PC-3 (cell line): ENCODE measurements at regions not wholly inside any gene's neighbourhood (a gene's known extent, or its start where the extent isn't known, plus 50 kb on each side); places are given as distances from the start of the nearest gene placed in this dataset.

Source experiments
- EZH2 ChIP-seq: fragments of 300-600 bp; sonication (generic); IDR thresholded peaks from one replicate; pipeline ENCODE4 v1.6.1; 2017; ENCODE audit warnings: antibody characterized with exemption, mild to moderate bottlenecking, low read length; ENCODE audit not compliant: unreplicated experiment
- TF ChIP-seq, protein P1 (sequence below): fragments of 300-600 bp; sonication (generic); conservative IDR thresholded peaks from 2 replicates; pipeline ENCODE4 v1.5.1; 2017; ENCODE audit warnings: antibody characterized with exemption, low read depth, mild to moderate bottlenecking, low read length

DNA sequence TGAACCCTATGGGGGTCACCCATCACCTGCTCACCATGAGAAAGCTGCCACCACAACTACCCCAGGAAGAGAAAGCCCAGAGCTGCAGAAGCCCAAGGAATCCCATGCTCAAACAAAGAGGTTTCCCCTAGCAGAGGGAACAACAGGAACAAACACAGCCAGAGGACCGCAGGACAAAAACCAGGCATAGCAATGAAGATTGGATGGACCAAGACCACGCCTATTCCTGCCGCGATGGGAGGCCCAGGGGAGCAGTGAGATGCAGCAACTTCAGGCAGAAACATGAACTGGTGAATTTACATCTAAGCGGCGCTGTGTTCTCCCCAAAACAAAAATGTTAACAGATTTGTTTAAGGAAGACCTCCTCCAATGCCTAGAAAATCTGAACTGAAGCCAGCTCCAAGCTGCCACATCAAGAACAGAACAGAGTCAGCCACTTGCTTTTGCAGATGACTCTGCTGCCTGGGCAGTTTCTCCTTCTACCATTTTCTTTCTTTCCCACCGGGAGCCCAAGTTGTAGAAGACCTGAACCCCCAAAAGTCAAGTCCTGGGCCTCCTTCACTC, 134.2 kb upstream of the NEBL start:
- TF ChIP-seq, protein P1, sequence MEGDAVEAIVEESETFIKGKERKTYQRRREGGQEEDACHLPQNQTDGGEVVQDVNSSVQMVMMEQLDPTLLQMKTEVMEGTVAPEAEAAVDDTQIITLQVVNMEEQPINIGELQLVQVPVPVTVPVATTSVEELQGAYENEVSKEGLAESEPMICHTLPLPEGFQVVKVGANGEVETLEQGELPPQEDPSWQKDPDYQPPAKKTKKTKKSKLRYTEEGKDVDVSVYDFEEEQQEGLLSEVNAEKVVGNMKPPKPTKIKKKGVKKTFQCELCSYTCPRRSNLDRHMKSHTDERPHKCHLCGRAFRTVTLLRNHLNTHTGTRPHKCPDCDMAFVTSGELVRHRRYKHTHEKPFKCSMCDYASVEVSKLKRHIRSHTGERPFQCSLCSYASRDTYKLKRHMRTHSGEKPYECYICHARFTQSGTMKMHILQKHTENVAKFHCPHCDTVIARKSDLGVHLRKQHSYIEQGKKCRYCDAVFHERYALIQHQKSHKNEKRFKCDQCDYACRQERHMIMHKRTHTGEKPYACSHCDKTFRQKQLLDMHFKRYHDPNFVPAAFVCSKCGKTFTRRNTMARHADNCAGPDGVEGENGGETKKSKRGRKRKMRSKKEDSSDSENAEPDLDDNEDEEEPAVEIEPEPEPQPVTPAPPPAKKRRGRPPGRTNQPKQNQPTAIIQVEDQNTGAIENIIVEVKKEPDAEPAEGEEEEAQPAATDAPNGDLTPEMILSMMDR, result no peak
- TF ChIP-seq EZH2, result no peak
